Fibroblast of lung (primary cell): ENCODE measurements at regions not wholly inside any gene's neighbourhood (a gene's known extent, or its start where the extent isn't known, plus 50 kb on each side); places are given as distances from the start of the nearest gene placed in this dataset.
A peak's percentile ranks its signal among the peaks of the same experiment; 100 is the strongest.

Experiments used
- DNase-seq, 2 donors: peaks; one replicate each; pipeline versions ENCODE4 v3.0.0 to v3.0.0-alpha.2; 2010; ENCODE audit warnings: low read depth in 2 of 2
- H2AFZ ChIP-seq: 2 replicates; pipeline ENCODE4 v1.5.1; 2012; ENCODE audit warnings: low read length, control low read depth, inconsistent platforms
- H3K27ac ChIP-seq: 2 replicates; pipeline ENCODE4 v1.5.1; 2011; ENCODE audit warnings: low read length, control low read depth; ENCODE audit not compliant: insufficient read depth
- H3K27me3 ChIP-seq: 2 replicates; pipeline ENCODE4 v1.5.1; 2011; ENCODE audit warnings: mild to moderate bottlenecking, low read length; ENCODE audit not compliant: control insufficient read depth, insufficient read depth
- H3K36me3 ChIP-seq: 2 replicates; pipeline ENCODE4 v1.5.1; 2011; ENCODE audit warnings: low read length; ENCODE audit not compliant: control insufficient read depth, insufficient read depth
- H3K4me1 ChIP-seq: 2 replicates; pipeline ENCODE4 v1.5.1; 2011; ENCODE audit warnings: low read length; ENCODE audit not compliant: control insufficient read depth, insufficient read depth; ENCODE audit errors: extremely low read depth
- H3K4me2 ChIP-seq: 2 replicates; pipeline ENCODE4 v1.5.1; 2011; ENCODE audit warnings: low read length, control low read depth; ENCODE audit not compliant: insufficient read depth; ENCODE audit errors: extremely low read depth
- H3K4me3 ChIP-seq, 4 experiments: fragments of 200-600 bp in 1 of 4; sonication (generic) in 1 of 4; replicated peaks in 1 of 4; 2 replicates each; pipeline ENCODE4 v1.5.1; 2011 to 2016; ENCODE audit warnings: low read length in 4 of 4, low read depth in 3 of 4, mild to moderate bottlenecking in 3 of 4, control low read depth in 2 of 4, inconsistent platforms in 1 of 4, mixed read lengths in 1 of 4; ENCODE audit not compliant: insufficient read depth in 1 of 4; ENCODE audit errors: control extremely low read depth in 1 of 4
- H3K79me2 ChIP-seq: 2 replicates; pipeline ENCODE4 v1.5.1; 2012; ENCODE audit warnings: mild to moderate bottlenecking, low read length, inconsistent platforms; ENCODE audit not compliant: control insufficient read depth, insufficient read depth
- H3K9ac ChIP-seq: 2 replicates; pipeline ENCODE4 v1.5.1; 2011; ENCODE audit warnings: mild to moderate bottlenecking, low read length, control low read depth; ENCODE audit not compliant: insufficient read depth
- H3K9me3 ChIP-seq: 2 replicates; pipeline ENCODE4 v1.5.1; 2012; ENCODE audit warnings: low read depth, low read length; ENCODE audit not compliant: control insufficient read depth, insufficient read depth
- H4K20me1 ChIP-seq: 2 replicates; pipeline ENCODE4 v1.5.1; 2011; ENCODE audit warnings: low read length; ENCODE audit not compliant: control insufficient read depth, insufficient read depth; ENCODE audit errors: extremely low read depth
- EZH2 ChIP-seq: IDR thresholded peaks from 2 replicates; pipeline ENCODE4 v1.5.1; 2012; ENCODE audit warnings: low read length, control low read depth, mild to moderate bottlenecking; ENCODE audit errors: missing control alignments
- TF ChIP-seq, protein P1 (sequence below), 2 donors: IDR thresholded peaks in 1 of 2; conservative IDR thresholded peaks in 1 of 2; 1 replicate in 1 of 2; 2 replicates in 1 of 2; pipeline ENCODE4 v1.5.1; 2011 to 2012; ENCODE audit warnings: low read length in 2 of 2, control low read depth in 1 of 2, inconsistent platforms in 1 of 2, low read depth in 1 of 2, mild to moderate bottlenecking in 1 of 2

DNA sequence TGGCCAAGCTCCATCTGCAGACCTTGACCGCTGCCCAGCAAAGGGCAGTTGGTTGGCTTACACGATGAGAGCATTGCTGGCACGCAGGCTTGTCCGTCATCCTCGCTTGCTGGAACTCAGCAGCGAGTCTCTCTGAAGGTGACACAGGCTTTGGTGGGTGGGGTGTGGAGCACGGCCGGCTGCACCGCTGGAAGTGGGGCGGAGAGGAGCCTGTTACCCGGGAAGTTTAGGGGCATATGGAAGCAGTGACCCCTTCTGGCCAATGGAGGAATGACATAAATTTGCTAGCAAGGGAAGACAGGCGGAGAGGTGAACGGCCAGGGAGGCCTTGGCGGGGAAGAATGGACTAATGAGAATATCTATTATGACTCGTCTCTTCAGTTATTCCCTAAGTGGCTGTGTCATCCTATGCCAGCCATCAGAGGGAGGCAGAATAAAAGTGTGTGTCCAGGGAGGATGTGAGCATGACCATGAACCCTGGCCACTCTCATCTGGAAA lies 65.9 kb upstream of the SDK2 start:
- no peak overlapping the region for H2AFZ ChIP-seq
- H3K4me1 ChIP-seq = no peaks in the 10 kb centered on the region
- no peak overlapping the region for H3K27ac ChIP-seq
- TF ChIP-seq, protein P1, sequence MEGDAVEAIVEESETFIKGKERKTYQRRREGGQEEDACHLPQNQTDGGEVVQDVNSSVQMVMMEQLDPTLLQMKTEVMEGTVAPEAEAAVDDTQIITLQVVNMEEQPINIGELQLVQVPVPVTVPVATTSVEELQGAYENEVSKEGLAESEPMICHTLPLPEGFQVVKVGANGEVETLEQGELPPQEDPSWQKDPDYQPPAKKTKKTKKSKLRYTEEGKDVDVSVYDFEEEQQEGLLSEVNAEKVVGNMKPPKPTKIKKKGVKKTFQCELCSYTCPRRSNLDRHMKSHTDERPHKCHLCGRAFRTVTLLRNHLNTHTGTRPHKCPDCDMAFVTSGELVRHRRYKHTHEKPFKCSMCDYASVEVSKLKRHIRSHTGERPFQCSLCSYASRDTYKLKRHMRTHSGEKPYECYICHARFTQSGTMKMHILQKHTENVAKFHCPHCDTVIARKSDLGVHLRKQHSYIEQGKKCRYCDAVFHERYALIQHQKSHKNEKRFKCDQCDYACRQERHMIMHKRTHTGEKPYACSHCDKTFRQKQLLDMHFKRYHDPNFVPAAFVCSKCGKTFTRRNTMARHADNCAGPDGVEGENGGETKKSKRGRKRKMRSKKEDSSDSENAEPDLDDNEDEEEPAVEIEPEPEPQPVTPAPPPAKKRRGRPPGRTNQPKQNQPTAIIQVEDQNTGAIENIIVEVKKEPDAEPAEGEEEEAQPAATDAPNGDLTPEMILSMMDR (conservative IDR thresholded peaks at IDR 0.05 in 1 of 2, IDR thresholded peaks at IDR 0.05 in 1 of 2; ENCODE audit: low read depth in 1 of 2, low read length in 2 of 2) = peak; percentile 25 to 72
- TF ChIP-seq EZH2 = no peak
- H3K9ac ChIP-seq = no peak overlapping the region
- H4K20me1 ChIP-seq = no peaks in the 10 kb centered on the region
- H3K4me2 ChIP-seq = no peak overlapping the region
- DNase-seq = peak; percentile 13 to 49
- no peaks in the 10 kb centered on the region for H3K36me3 ChIP-seq
- no peaks in the 10 kb centered on the region for H3K79me2 ChIP-seq
- H3K4me3 ChIP-seq = no peak overlapping the region
- H3K27me3 ChIP-seq = no peaks in the 10 kb centered on the region
- H3K9me3 ChIP-seq = no peaks in the 10 kb centered on the region

DNA sequence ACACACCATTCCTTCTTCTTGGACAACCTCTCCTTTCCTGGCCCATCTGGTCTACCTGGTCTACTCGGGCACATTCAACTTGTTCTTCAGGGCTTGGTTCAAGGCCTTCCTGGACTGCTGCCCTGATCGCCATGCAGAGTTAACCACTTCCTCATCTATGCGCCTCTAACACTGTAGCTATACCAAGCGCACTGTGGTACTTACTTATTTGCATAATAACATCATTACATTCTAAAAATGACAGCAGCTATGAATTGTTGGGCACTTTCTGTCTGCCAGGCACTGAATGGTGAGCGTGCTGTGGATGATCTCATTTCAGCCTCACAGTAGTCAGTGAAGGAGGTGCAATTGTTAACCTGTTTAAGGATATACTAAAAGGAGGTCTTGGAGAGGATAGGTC lies 66.9 kb upstream of the SDK2 start:
- no peak overlapping the region for H3K4me2 ChIP-seq
- DNase-seq = no peak
- no peaks in the 10 kb centered on the region for H3K4me1 ChIP-seq
- no peak overlapping the region for H3K9ac ChIP-seq
- H4K20me1 ChIP-seq = no peaks in the 10 kb centered on the region
- H3K36me3 ChIP-seq = no peaks in the 10 kb centered on the region
- TF ChIP-seq EZH2 = no peak
- TF ChIP-seq, protein P1 (conservative IDR thresholded peaks at IDR 0.05 in 1 of 2, IDR thresholded peaks at IDR 0.05 in 1 of 2; ENCODE audit: low read depth in 1 of 2, low read length in 2 of 2) = no peak
- no peak overlapping the region for H3K4me3 ChIP-seq
- H3K27me3 ChIP-seq = no peaks in the 10 kb centered on the region
- H3K27ac ChIP-seq = no peak overlapping the region
- no peaks in the 10 kb centered on the region for H3K79me2 ChIP-seq
- H2AFZ ChIP-seq = no peak overlapping the region
- no peaks in the 10 kb centered on the region for H3K9me3 ChIP-seq

DNA sequence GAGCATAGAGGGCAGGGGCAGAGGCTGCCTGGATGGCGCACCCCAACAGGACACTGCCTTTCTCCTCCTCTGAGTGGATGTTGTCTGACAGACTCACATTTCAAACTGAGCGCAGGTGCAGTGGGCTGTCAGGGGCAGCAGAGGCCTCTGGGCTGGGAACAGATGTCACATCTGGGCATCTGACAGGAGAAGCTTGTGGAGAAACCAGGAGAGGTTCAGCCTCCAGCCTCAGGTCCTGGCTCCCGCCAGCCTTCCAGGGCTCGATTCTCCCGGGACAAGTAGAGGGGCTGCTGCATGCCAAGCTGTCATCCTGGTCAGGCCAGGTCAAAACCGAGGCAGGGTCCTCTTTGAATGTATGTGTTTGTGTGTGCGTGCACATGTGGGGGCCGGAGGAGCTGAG lies 67.7 kb upstream of the SDK2 start:
- DNase-seq = no peak
- Histone ChIP-seq H4K20me1 (no peaks in the 10 kb centered on the region), H3K27me3 (no peaks in the 10 kb centered on the region), H3K4me2 (no peak overlapping the region), H3K4me3 (no peak overlapping the region), H3K9ac (no peak overlapping the region), H3K9me3 (no peaks in the 10 kb centered on the region), H2AFZ (no peak overlapping the region), H3K79me2 (no peaks in the 10 kb centered on the region), H3K4me1 (no peaks in the 10 kb centered on the region), H3K36me3 (no peaks in the 10 kb centered on the region), H3K27ac (no peak overlapping the region)
- TF ChIP-seq EZH2 = no peak
- TF ChIP-seq, protein P1 (conservative IDR thresholded peaks at IDR 0.05 in 1 of 2, IDR thresholded peaks at IDR 0.05 in 1 of 2; ENCODE audit: low read depth in 1 of 2, low read length in 2 of 2) = no peak
